Liver (tissue), 3 donors: ENCODE measurements at regions not wholly inside any gene's neighbourhood (a gene's known extent, or its start where the extent isn't known, plus 50 kb on each side); places are given as distances from the start of the nearest gene placed in this dataset.

Experiments
- CTCF ChIP-seq: fragments of 150-350 bp; IDR thresholded peaks from 2 replicates; pipeline ENCODE4 v1.5.1; 2017; ENCODE audit warnings: improper control_type of control experiment, low read depth, low read length; ENCODE audit not compliant: missing input control
- TF ChIP-seq, protein P1 (sequence below): IDR thresholded peaks from 2 replicates; pipeline ENCODE4 v1.6.1; 2016; ENCODE audit warnings: antibody characterized with exemption
- TF ChIP-seq, protein P2 (sequence below): IDR thresholded peaks from 2 replicates; pipeline ENCODE4 v1.6.1; 2016; ENCODE audit warnings: antibody characterized with exemption
- TF ChIP-seq, protein P3 (sequence below): IDR thresholded peaks from 2 replicates; pipeline ENCODE4 v1.6.1; 2016; ENCODE audit warnings: antibody characterized with exemption, mild to moderate bottlenecking
- donor health status: healthy.
- donor health status: healthy.

DNA sequence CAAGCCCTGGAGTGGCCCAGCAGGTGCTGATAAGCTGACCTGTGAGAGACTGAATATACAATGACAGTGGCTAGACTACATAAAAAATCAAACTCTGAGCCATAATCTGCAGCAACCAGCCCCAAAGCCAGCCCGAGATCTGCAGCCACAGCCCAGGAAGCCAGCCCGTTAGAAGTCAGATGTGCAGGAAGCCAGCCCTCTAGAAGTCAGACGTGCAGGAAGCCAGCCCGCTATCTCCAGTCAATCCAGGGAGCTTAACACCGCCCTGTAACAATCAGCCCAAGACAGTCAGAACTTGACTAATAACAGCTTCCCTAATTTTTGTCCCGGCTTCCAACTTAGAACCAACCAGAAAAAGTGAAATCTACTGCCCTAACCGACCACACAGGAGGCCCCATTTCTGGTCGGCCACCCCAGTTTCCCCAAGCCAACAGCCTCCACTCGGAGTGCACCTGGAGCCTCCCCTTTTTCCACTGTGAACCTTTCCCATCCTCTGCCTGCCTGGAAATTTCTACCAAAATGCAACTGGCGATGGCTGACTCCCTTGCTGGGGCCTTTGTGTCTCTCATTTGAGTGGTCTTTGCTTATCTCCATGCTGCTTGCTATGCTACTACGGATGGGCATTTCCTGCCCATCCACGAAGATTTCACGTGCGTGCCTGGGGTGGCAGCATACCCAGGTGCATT, 769.3 kb downstream of the KCNJ18 start:
- TF ChIP-seq, protein P1, sequence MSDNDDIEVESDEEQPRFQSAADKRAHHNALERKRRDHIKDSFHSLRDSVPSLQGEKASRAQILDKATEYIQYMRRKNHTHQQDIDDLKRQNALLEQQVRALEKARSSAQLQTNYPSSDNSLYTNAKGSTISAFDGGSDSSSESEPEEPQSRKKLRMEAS = no peak
- no peak for TF ChIP-seq CTCF
- TF ChIP-seq, protein P2, sequence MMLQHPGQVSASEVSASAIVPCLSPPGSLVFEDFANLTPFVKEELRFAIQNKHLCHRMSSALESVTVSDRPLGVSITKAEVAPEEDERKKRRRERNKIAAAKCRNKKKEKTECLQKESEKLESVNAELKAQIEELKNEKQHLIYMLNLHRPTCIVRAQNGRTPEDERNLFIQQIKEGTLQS = no peak
- TF ChIP-seq, protein P3, sequence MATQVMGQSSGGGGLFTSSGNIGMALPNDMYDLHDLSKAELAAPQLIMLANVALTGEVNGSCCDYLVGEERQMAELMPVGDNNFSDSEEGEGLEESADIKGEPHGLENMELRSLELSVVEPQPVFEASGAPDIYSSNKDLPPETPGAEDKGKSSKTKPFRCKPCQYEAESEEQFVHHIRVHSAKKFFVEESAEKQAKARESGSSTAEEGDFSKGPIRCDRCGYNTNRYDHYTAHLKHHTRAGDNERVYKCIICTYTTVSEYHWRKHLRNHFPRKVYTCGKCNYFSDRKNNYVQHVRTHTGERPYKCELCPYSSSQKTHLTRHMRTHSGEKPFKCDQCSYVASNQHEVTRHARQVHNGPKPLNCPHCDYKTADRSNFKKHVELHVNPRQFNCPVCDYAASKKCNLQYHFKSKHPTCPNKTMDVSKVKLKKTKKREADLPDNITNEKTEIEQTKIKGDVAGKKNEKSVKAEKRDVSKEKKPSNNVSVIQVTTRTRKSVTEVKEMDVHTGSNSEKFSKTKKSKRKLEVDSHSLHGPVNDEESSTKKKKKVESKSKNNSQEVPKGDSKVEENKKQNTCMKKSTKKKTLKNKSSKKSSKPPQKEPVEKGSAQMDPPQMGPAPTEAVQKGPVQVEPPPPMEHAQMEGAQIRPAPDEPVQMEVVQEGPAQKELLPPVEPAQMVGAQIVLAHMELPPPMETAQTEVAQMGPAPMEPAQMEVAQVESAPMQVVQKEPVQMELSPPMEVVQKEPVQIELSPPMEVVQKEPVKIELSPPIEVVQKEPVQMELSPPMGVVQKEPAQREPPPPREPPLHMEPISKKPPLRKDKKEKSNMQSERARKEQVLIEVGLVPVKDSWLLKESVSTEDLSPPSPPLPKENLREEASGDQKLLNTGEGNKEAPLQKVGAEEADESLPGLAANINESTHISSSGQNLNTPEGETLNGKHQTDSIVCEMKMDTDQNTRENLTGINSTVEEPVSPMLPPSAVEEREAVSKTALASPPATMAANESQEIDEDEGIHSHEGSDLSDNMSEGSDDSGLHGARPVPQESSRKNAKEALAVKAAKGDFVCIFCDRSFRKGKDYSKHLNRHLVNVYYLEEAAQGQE = no peak
